ENCODE measurements at regions not wholly inside any gene's neighbourhood (a gene's known extent, or its start where the extent isn't known, plus 50 kb on each side); places are given as distances from the start of the nearest gene placed in this dataset.
"Not testable (repeated sequence)": the region's sequence is repeated elsewhere in the genome, so short reads cannot be mapped to it uniquely, and the experiment has no call there.

- DNase-seq = no peak
Measured at GRCh38 chr7:91473619-91474018, 209.4 kb downstream of the FZD1 start.

GRCh38 chr7:91474074-91474473, 209.8 kb downstream of the FZD1 start:
- no peak for DNase-seq

- not testable (repeated sequence) for DNase-seq
Measured at GRCh38 chr7:91480470-91480869, 216.2 kb downstream of the FZD1 start.

GRCh38 chr7:91491868-91492267, 227.6 kb downstream of the FZD1 start:
- no peak for DNase-seq

- no peak for DNase-seq
Measured at GRCh38 chr7:91492317-91492716, 228.1 kb downstream of the FZD1 start.

GRCh38 chr7:91492773-91493172, 228.5 kb downstream of the FZD1 start:
- DNase-seq = no peak

- DNase-seq = no peak
Measured at GRCh38 chr7:91494450-91494849, 230.2 kb downstream of the FZD1 start.

GRCh38 chr7:91496251-91496820, 232.1 kb downstream of the FZD1 start:
- no peak for DNase-seq

GRCh38 chr7:91497277-91497676, 233.0 kb downstream of the FZD1 start:
- not testable (repeated sequence) for DNase-seq

- no peak for DNase-seq
Measured at GRCh38 chr7:91503934-91504555, 239.8 kb downstream of the FZD1 start.

- no peak for DNase-seq
Measured at GRCh38 chr7:91504919-91505318, 240.7 kb downstream of the FZD1 start.

- DNase-seq = not testable (repeated sequence)
Measured at GRCh38 chr7:91506966-91507365, 242.7 kb downstream of the FZD1 start.

- not testable (repeated sequence) for DNase-seq
Measured at GRCh38 chr7:91511861-91512260, 247.6 kb downstream of the FZD1 start.

GRCh38 chr7:91512958-91513357, 248.7 kb downstream of the FZD1 start:
- DNase-seq = no peak

GRCh38 chr7:91514591-91514990, 250.4 kb downstream of the FZD1 start:
- no peak for DNase-seq

GRCh38 chr7:91515961-91516360, 251.7 kb downstream of the FZD1 start:
- DNase-seq = no peak

GRCh38 chr7:91517201-91517785, 253.1 kb downstream of the FZD1 start:
- no peak for DNase-seq

- no peak for DNase-seq
Measured at GRCh38 chr7:91518058-91518457, 253.8 kb downstream of the FZD1 start.

- DNase-seq = no peak
Measured at GRCh38 chr7:91519241-91520158, 255.3 kb downstream of the FZD1 start.

- no peak for DNase-seq
Measured at GRCh38 chr7:91520645-91521044, 256.4 kb downstream of the FZD1 start.

- no peak for DNase-seq
Measured at GRCh38 chr7:91526404-91526803, 262.2 kb downstream of the FZD1 start.

- no peak for DNase-seq
Measured at GRCh38 chr7:91527460-91527859, 263.2 kb downstream of the FZD1 start.

GRCh38 chr7:91533996-91534395, 269.8 kb downstream of the FZD1 start:
- DNase-seq = no peak

All from NCI-H510A (cell line).